Stromal cell of bone marrow (primary cell): ENCODE measurements at regions not wholly inside any gene's neighbourhood (a gene's known extent, or its start where the extent isn't known, plus 50 kb on each side); places are given as distances from the start of the nearest gene placed in this dataset.

Experiments
- DNase-seq: peaks from one replicate; pipeline ENCODE4 v3.0.0-alpha.2; 2012; ENCODE audit warnings: low read depth

GRCh38 chr6:109315341-109316110 lies 66.7 kb downstream of the CD164 start:
- DNase-seq = no peak

GRCh38 chr6:109314313-109314712 lies 68.0 kb downstream of the CD164 start:
- no peak for DNase-seq

GRCh38 chr6:109313139-109313538 lies 69.1 kb downstream of the CD164 start:
- DNase-seq = no peak

- peak; percentile 62 for DNase-seq
Measured at GRCh38 chr6:109311471-109311870, 70.8 kb downstream of the CD164 start.

- no peak for DNase-seq
Measured at GRCh38 chr6:109309917-109310316, 72.3 kb downstream of the CD164 start.

- DNase-seq = peak; percentile 97
Measured at GRCh38 chr6:109308018-109308492, 74.2 kb downstream of the CD164 start.

GRCh38 chr6:109306733-109307132 lies 75.5 kb downstream of the CD164 start:
- DNase-seq = no peak

- no peak for DNase-seq
Measured at GRCh38 chr6:109305028-109305427, 77.2 kb downstream of the CD164 start.

- no peak for DNase-seq
Measured at GRCh38 chr6:109304284-109305015, 77.8 kb downstream of the CD164 start.

GRCh38 chr6:109303640-109304283 lies 78.5 kb downstream of the CD164 start:
- DNase-seq = no peak

- no peak for DNase-seq
Measured at GRCh38 chr6:109303164-109303563, 79.1 kb downstream of the CD164 start.

- DNase-seq = no peak
Measured at GRCh38 chr6:109302176-109302575, 80.1 kb downstream of the CD164 start.

GRCh38 chr6:109301418-109301817 lies 80.8 kb downstream of the CD164 start:
- no peak for DNase-seq

GRCh38 chr6:109300874-109301273 lies 81.4 kb downstream of the CD164 start:
- DNase-seq = no peak

GRCh38 chr6:109299776-109300564 lies 82.3 kb downstream of the CD164 start:
- no peak for DNase-seq

GRCh38 chr6:109299265-109299607 lies 83.0 kb downstream of the CD164 start:
- no peak for DNase-seq

- no peak for DNase-seq
Measured at GRCh38 chr6:109298605-109299264, 83.5 kb downstream of the CD164 start.

GRCh38 chr6:109297406-109298110 lies 84.7 kb downstream of the CD164 start:
- no peak for DNase-seq

GRCh38 chr6:109296971-109297372 lies 85.3 kb downstream of the CD164 start:
- no peak for DNase-seq

GRCh38 chr6:109296452-109296851 lies 85.8 kb downstream of the CD164 start:
- DNase-seq = no peak

GRCh38 chr6:109295774-109296156 lies 86.5 kb downstream of the CD164 start:
- DNase-seq = no peak
